Epidermal melanocyte (primary cell): ENCODE measurements at regions not wholly inside any gene's neighbourhood (a gene's known extent, or its start where the extent isn't known, plus 50 kb on each side); places are given as distances from the start of the nearest gene placed in this dataset.
"Not testable (repeated sequence)": the region's sequence is repeated elsewhere in the genome, so short reads cannot be mapped to it uniquely, and the experiment has no call there.

Experiments used
- DNase-seq: peaks from one replicate; pipeline ENCODE4 v3.0.0; 2011; ENCODE audit warnings: low spot score; ENCODE audit not compliant: insufficient read length

- DNase-seq = no peak
These were observed 231.5 kb downstream of the ZNF608 start for GRCh38 chr5:124514956-124515355.

- no peak for DNase-seq
These were observed 233.3 kb downstream of the ZNF608 start for GRCh38 chr5:124512952-124513632.

GRCh38 chr5:124512236-124512635 is 234.2 kb downstream of the ZNF608 start:
- no peak for DNase-seq

- DNase-seq = no peak
These were observed 234.6 kb downstream of the ZNF608 start for GRCh38 chr5:124511791-124512190.

GRCh38 chr5:124507688-124508087 is 238.8 kb downstream of the ZNF608 start:
- DNase-seq = no peak

GRCh38 chr5:124504081-124504916 is 242.1 kb downstream of the ZNF608 start:
- DNase-seq = no peak

- DNase-seq = no peak
These were observed 243.9 kb downstream of the ZNF608 start for GRCh38 chr5:124502551-124502950.

- not testable (repeated sequence) for DNase-seq
These were observed 246.6 kb downstream of the ZNF608 start for GRCh38 chr5:124499818-124500217.

- not testable (repeated sequence) for DNase-seq
These were observed 249.5 kb downstream of the ZNF608 start for GRCh38 chr5:124496968-124497367.

GRCh38 chr5:124494540-124495116 is 251.8 kb downstream of the ZNF608 start:
- DNase-seq = no peak

GRCh38 chr5:124492444-124493224 is 253.8 kb downstream of the ZNF608 start:
- DNase-seq = no peak

GRCh38 chr5:124490315-124490714 is 256.1 kb downstream of the ZNF608 start:
- not testable (repeated sequence) for DNase-seq

GRCh38 chr5:124481419-124481818 is 265.0 kb downstream of the ZNF608 start:
- no peak for DNase-seq

GRCh38 chr5:124480964-124481363 is 265.5 kb downstream of the ZNF608 start:
- no peak for DNase-seq

GRCh38 chr5:124480022-124480421 is 266.4 kb downstream of the ZNF608 start:
- DNase-seq = no peak

GRCh38 chr5:124478264-124478663 is 268.2 kb downstream of the ZNF608 start:
- no peak for DNase-seq

GRCh38 chr5:124477577-124477976 is 268.9 kb downstream of the ZNF608 start:
- no peak for DNase-seq

GRCh38 chr5:124477062-124477461 is 269.4 kb downstream of the ZNF608 start:
- DNase-seq = no peak

GRCh38 chr5:124474528-124475215 is 271.8 kb downstream of the ZNF608 start:
- DNase-seq = no peak

- no peak for DNase-seq
These were observed 277.6 kb downstream of the ZNF608 start for GRCh38 chr5:124468671-124469411.
